ENCODE measurements at regions not wholly inside any gene's neighbourhood (a gene's known extent, or its start where the extent isn't known, plus 50 kb on each side); places are given as distances from the start of the nearest gene placed in this dataset.
"Not testable (repeated sequence)": the region's sequence is repeated elsewhere in the genome, so short reads cannot be mapped to it uniquely, and the experiment has no call there.

DNA sequence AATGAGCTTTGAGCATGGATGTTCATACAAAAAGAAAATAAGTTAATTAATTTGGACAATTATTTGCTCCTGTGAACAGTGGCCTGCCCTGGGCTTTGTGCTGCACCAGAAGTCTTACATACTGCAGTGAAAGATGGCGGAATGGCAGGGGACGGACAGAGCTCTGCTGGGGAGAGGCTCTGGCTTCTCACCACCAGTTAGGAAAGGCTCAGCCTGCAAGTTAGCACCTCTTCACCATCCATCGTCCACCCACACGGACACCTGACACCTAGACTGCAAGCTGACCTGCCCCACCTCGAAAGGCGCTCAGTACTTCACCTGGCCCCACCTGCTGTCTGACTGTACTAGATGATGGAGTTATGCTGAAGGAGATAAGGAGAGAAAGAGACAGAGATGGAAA, 203.9 kb upstream of the IRS2 start:
- no peaks in the 10 kb centered on the region for H3K4me1 Mint-ChIP-seq
- peaks cover 3 to 5% of the 10 kb centered on the region in 2 donors for H3K9me3 Mint-ChIP-seq
- H3K27me3 Mint-ChIP-seq, result no peaks in the 10 kb centered on the region
- no peak overlapping the region for H3K27ac Mint-ChIP-seq
- DNase-seq (no peak), ATAC-seq (replicated peaks) (no peak)
- H3K36me3 Mint-ChIP-seq, result no peaks in the 10 kb centered on the region
- no peak overlapping the region for H3K4me3 Mint-ChIP-seq

DNA sequence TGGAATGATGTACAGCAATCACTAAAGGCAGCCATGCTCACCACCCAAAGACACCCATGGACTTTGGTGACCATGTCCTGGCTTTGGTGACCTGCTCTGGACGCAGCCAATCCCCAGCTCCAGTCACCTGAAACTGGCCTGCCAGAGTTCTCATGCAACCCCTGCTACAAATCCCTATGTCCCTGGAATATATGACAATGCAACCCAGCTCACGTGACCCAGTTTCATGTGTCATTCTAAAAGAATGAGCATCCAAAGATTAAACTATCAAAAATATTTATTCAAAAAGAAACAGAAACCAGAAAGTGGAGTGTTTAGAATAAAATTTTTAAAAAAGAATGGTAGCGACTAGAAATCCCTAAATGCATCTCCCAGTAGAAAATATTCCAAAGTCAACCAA, 203.3 kb upstream of the IRS2 start:
- Mint-ChIP-seq H3K4me3 (no peak overlapping the region), H3K27me3 (no peaks in the 10 kb centered on the region), H3K36me3 (no peaks in the 10 kb centered on the region), H3K9me3 (peaks cover 3 to 5% of the 10 kb centered on the region in 2 donors), H3K4me1 (no peaks in the 10 kb centered on the region), H3K27ac (no peak overlapping the region)
- DNase-seq, result no peak
- ATAC-seq (replicated peaks), result no peak

DNA sequence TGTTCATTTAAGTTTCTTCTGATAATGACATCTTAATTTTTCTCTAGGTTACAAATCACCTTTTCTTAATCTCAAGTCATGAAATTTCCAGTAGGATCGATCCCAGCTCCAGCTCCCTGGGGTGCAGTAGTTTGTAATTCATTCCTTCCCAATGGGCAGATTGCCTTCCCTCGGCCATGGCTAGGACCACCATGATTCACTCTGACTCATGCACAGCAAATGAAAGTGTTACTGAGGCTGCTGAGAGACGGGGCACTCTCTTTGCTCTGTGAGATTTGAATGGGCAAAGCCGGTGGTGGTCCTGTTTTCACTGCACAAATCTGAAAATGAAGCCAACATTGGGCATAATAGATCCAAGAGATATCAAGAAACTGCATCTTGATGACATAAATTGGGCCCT, 202.8 kb upstream of the IRS2 start:
- no peaks in the 10 kb centered on the region for H3K36me3 Mint-ChIP-seq
- H3K27ac Mint-ChIP-seq, result no peak overlapping the region
- no peak for ATAC-seq (replicated peaks)
- H3K27me3 Mint-ChIP-seq, result no peaks in the 10 kb centered on the region
- peaks cover 3 to 5% of the 10 kb centered on the region in 2 donors for H3K9me3 Mint-ChIP-seq
- no peak overlapping the region for H3K4me3 Mint-ChIP-seq
- no peak for DNase-seq
- H3K4me1 Mint-ChIP-seq, result no peaks in the 10 kb centered on the region

DNA sequence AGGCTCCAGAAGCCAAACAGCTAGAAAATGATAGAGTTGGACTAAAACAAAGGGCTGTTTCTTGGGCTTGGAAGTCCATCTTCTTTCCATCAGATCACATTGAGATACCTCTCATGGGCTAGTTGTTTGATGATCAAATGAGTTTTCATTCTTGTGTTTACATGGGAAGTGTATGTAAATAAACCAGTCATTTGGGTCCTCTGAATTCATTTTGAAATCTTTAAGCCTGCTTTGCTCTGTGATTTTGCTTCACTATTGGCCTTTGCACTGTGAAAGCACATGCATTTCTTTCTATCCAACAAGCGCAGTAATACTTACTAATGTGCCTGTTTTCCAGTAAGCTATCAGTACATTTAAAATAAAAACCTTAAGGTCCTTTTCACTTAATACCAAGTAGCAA, 200.5 kb upstream of the IRS2 start:
- ATAC-seq (replicated peaks) (no peak), DNase-seq (no peak)
- no peaks in the 10 kb centered on the region for H3K9me3 Mint-ChIP-seq
- H3K27ac Mint-ChIP-seq, result no peak overlapping the region
- H3K4me3 Mint-ChIP-seq, result no peak overlapping the region
- H3K36me3 Mint-ChIP-seq, result no peaks in the 10 kb centered on the region
- peaks cover 0 to 3% of the 10 kb centered on the region in 2 donors for H3K27me3 Mint-ChIP-seq
- H3K4me1 Mint-ChIP-seq, result no peaks in the 10 kb centered on the region

DNA sequence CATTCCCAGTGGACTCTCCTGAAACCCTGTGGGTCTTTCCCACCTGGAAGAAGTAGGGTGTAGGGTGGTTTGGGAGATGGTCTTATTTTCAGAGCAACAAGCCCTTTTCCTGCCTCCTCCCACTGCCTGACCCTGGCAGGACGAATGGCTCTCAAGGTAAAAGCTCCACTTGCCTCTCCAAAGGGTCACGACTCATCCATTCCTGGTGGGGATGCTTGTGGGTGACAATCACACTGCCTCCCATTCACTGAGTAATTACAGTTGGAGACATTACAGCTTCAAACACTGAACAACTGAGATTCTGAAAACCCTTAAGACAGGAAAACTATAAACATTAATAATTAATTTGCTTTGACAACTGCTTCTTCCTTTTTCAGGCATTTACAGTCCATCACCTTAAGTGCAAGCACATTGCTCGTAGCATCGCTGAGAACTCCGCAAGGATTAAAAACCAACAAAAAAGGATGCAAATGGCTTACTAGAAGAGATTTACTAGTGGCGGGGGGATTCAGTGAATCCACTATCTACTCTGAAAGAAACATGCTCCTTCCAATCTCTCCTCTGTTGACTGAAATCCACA, 199.6 kb upstream of the IRS2 start:
- peaks cover 0 to 3% of the 10 kb centered on the region in 2 donors for H3K27me3 Mint-ChIP-seq
- H3K27ac Mint-ChIP-seq, result no peak overlapping the region
- DNase-seq (no peak), ATAC-seq (replicated peaks) (no peak)
- no peaks in the 10 kb centered on the region for H3K4me1 Mint-ChIP-seq
- no peaks in the 10 kb centered on the region for H3K9me3 Mint-ChIP-seq
- no peaks in the 10 kb centered on the region for H3K36me3 Mint-ChIP-seq
- no peak overlapping the region for H3K4me3 Mint-ChIP-seq

DNA sequence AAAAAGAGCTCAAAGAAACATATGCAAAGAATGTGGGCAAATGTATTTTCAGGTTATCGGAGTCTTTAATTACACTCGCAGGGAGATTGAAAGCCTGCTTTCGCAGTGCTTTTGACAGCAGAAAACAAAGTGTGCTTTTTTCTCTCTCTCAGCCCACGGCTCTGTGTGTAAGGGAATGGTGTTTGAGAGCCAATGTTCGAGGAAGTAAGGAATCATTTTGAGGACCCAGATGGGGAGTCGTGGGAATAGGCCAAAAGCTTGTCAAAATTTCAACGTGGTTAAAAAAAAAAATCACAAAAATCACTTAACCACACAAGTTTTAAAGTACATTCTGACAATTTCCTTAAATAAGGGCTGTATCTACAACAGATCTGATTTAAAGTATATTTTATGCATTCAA, 197.1 kb upstream of the IRS2 start:
- DNase-seq, result no peak
- no peak overlapping the region for H3K4me3 Mint-ChIP-seq
- no peaks in the 10 kb centered on the region for H3K36me3 Mint-ChIP-seq
- peaks cover 0 to 3% of the 10 kb centered on the region in 2 donors for H3K27me3 Mint-ChIP-seq
- H3K4me1 Mint-ChIP-seq, result no peaks in the 10 kb centered on the region
- H3K9me3 Mint-ChIP-seq, result no peaks in the 10 kb centered on the region
- H3K27ac Mint-ChIP-seq, result no peak overlapping the region
- no peak for ATAC-seq (replicated peaks)

DNA sequence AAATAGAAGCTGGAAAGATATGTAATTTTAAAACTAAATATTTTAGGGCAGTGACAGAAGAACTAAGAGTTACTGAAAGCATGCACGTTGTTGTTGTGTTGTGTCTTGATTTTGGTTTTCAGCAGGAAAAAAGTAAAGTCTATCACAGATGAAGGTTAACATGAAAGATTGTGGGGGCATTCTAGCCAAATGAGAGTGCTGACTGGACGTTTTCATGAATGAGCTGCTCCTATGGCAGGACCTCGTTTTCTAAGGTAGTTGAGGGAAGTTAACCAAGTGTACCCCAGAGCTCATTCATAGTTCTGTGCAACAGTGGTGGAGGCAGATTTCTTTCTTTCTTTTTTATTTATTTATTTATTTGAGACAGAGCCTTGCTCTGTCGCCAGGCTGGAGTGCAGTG, 194.6 kb upstream of the IRS2 start:
- no peak overlapping the region for H3K4me3 Mint-ChIP-seq
- H3K36me3 Mint-ChIP-seq, result no peaks in the 10 kb centered on the region
- no peaks in the 10 kb centered on the region for H3K9me3 Mint-ChIP-seq
- H3K27ac Mint-ChIP-seq, result no peak overlapping the region
- H3K4me1 Mint-ChIP-seq, result peaks cover 0 to 7% of the 10 kb centered on the region in 2 donors
- ATAC-seq (replicated peaks) (no peak), DNase-seq (no peak)
- peaks cover 3 to 4% of the 10 kb centered on the region in 2 donors for H3K27me3 Mint-ChIP-seq

DNA sequence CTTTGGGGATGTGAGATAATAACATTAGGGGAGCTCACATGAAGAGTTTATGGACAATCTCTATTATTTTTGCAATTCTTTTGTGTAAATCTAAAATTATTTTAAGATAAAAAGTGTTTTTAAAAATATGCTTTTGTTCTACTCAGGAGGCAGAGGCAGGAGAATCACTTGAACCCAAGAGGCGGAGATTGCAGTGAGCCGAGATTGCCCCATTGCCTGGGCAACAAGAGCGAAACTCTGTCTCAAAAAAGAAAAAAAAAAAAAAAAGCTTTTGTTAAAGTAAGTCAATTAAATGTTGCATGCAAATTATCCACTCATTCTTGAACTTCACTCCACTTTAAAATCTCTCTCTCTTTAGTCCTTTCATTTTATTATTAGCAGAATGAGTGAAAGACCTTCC, 193.3 kb upstream of the IRS2 start:
- not testable (repeated sequence) for H3K36me3 Mint-ChIP-seq, H3K9me3 Mint-ChIP-seq, H3K4me1 Mint-ChIP-seq

DNA sequence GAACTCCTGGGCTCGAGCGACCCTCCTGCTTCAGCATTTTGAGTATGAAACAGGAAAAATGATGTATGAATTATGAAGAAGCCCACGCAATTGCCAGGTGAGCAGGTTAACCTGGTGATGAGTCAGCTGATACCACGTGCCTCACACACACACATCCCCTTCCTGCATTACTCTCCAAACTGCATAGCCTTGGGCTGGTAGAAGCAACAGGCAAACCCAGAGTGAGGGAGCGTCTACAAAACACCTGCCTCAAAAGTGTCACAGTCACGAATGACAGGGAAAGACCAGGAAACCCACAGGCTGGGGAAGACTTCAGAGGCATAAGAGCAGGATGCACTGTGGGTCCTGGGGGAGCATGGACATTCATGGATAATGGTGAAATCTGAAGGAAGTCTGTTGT, 192.8 kb upstream of the IRS2 start:
- H3K4me3 Mint-ChIP-seq, result no peak overlapping the region

More for the DNA sequence above, 193.3 kb upstream of the IRS2 start:
- not testable (repeated sequence) for ATAC-seq (replicated peaks); DNase-seq; H3K27me3 Mint-ChIP-seq; H3K4me3 Mint-ChIP-seq; H3K27ac Mint-ChIP-seq

DNA sequence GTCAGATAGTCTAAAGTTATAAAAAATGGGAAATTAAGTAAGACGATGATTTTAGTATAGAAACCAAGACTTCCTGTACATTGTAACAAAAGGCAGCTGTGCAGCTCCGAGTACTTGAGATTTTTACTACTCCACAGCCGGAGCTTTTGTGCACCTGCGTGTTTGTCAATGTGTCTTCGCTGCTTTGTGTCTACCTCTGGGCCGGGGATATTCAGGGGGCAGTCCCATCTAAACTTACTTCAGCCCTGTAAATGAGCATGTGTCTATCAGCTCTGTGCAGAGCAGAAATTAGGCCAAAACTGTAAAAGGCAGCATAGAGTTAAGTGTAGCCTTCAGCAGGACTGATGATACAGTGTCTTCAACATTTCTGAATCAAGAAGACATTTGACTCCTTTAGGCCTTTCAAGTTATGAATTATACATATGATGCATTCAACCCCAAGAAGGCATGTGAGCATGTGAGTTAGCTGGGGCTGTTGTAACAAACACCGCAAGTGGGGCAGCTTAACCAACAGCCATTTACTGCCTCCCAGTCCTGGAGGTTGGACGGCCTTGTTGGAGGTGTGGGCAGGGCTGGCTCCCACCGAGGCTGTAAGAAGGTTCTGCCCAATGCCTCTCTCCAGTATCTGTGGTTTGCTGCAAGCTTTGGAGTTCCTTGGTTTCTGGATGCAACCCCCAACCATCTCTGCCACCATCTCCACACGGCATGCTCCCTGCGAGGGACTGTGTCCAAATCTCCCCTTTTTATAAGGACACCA, 191.0 kb upstream of the IRS2 start:
- no peak for DNase-seq
- Mint-ChIP-seq H3K27ac (no peak overlapping the region), H3K36me3 (no peaks in the 10 kb centered on the region), H3K27me3 (peaks cover 0 to 4% of the 10 kb centered on the region in 2 donors), H3K4me3 (no peak overlapping the region), H3K4me1 (peaks cover 0 to 7% of the 10 kb centered on the region in 2 donors), H3K9me3 (no peaks in the 10 kb centered on the region)
- ATAC-seq (replicated peaks), result peak; percentile 29 to 48

More for the DNA sequence above, 192.8 kb upstream of the IRS2 start:
- Mint-ChIP-seq H3K27ac (no peak overlapping the region), H3K27me3 (peaks cover 3 to 4% of the 10 kb centered on the region in 2 donors), H3K4me1 (peaks cover 0 to 7% of the 10 kb centered on the region in 2 donors), H3K36me3 (no peaks in the 10 kb centered on the region), H3K9me3 (no peaks in the 10 kb centered on the region)
- no peak for ATAC-seq (replicated peaks)
- DNase-seq, result no peak

DNA sequence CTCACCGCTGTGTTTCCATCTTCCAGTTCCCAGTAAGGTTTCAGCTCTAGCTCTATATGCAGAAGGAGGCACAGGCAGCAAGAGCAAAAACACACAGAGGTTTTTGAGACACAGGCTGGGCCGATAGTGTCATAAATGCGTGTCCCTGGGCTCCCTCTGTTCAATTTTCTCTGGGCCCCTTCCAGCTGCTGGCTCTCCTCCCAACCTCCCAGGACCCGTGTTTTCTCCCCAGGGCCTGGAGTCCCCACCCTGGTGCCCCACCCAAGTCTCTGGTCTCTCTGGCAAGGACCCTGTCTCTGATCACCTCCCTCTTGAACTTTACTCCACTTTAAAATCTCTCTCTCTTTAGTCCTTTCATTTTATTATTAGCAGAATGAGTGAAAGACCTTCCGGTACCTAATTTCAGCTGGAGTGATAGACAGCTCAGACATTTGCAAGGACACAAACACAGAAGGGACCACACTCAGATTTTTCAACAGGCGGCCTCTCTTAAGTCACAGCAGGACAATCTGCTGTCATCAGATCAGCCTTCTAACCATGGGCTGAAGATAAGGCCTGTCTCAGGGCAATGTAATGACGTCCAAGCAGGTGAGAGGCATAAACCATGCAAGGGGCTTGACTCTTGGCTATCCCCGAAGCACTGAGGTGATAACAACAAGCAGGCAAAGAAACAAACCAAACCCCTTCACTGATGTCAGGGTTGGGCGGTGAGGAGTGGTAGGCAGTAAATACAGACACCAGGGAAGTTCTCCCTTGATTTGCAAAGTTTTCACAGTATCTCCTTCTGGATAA, 190.0 kb upstream of the IRS2 start:
- no peak overlapping the region for H3K27ac Mint-ChIP-seq
- H3K36me3 Mint-ChIP-seq, result no peaks in the 10 kb centered on the region
- no peak for ATAC-seq (replicated peaks)
- no peaks in the 10 kb centered on the region for H3K9me3 Mint-ChIP-seq
- H3K4me1 Mint-ChIP-seq, result peaks cover 0 to 7% of the 10 kb centered on the region in 2 donors
- DNase-seq, result no peak
- H3K4me3 Mint-ChIP-seq, result no peak overlapping the region
- peaks cover 0 to 4% of the 10 kb centered on the region in 2 donors for H3K27me3 Mint-ChIP-seq

DNA sequence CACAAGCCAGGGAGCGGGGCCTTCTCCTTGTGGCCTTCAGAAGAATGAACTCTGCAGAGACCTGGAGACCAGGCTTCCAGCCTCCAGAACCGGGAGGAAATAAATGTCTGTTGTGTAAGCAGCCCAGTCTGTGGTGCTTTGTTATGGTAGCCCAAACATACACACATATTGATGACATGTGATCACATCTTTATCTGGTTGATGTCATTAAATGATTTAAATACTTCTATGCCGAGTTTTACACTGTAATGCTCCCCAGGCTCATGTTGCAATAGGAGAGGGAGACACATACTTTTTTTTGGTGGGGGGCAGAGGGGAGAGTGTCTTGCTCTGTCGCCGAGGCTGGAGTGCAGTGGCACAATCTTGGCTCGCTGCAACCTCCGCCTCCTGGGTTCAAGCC, 188.0 kb upstream of the IRS2 start:
- DNase-seq (no peak), ATAC-seq (replicated peaks) (no peak)
- Mint-ChIP-seq H3K9me3 (peaks cover 11 to 14% of the 10 kb centered on the region in 2 donors), H3K36me3 (no peaks in the 10 kb centered on the region), H3K27me3 (peaks cover 0 to 4% of the 10 kb centered on the region in 2 donors), H3K4me3 (no peak overlapping the region), H3K4me1 (peaks cover 0 to 7% of the 10 kb centered on the region in 2 donors), H3K27ac (no peak overlapping the region)

DNA sequence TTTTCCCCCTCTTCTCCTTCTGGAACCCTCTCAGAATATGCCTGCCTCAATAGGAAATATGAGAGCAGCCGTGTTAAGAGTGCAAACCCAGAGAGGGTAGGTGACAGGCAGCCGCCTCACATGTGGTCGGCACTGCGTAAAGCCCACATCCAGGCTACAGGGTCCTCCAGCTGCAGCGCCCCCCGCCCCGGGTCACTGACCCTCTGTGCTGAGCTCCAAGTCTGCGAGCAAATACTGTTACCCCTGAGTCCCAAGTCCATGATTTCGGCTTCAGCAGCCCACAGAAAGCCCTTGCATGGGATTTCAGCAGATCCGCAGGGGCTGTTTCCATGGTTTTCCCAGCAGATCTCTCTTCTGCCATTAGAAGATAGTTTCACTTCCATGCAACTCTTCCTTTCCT, 186.9 kb upstream of the IRS2 start:
- Mint-ChIP-seq H3K27ac (no peak overlapping the region), H3K4me1 (peaks cover 0 to 7% of the 10 kb centered on the region in 2 donors), H3K4me3 (no peak overlapping the region), H3K9me3 (peaks cover 11 to 14% of the 10 kb centered on the region in 2 donors), H3K36me3 (no peaks in the 10 kb centered on the region), H3K27me3 (peaks cover 0 to 4% of the 10 kb centered on the region in 2 donors)
- no peak for DNase-seq
- no peak for ATAC-seq (replicated peaks)

DNA sequence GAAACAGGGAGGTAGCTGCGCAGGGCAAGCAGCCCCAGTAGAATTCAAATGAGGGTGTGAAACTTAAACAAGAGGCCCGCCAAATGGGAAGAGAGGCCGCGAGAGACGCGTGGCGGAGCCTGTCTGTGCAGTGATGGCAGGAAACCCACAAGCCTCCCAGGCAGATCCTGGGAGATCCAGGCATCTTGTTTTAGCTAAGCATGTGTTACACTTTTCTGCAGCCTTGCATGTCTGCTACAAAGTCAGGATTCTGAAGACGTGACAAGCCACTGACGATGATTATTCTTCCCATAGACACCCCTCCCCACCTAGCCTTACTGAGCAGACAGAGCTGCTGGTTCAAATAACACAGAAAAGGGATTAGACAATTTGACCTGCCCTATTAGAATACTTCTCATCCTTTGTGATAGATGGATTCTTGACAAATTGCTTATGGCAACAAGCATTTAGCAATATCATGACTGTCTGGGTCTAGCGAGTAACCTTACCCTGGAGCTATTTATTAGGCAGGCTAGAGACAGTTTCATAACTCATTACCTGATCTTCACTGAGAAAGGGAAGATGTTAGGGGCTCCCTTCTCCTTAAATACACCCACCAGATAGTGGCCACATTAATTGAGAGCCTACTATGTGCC, 185.2 kb upstream of the IRS2 start:
- DNase-seq (no peak), ATAC-seq (replicated peaks) (no peak)
- H3K9me3 Mint-ChIP-seq, result peaks cover 11 to 14% of the 10 kb centered on the region in 2 donors
- H3K27ac Mint-ChIP-seq, result no peak overlapping the region
- H3K4me1 Mint-ChIP-seq, result peaks cover 0 to under 1% of the 10 kb centered on the region in 2 donors
- peaks cover 0 to 3% of the 10 kb centered on the region in 2 donors for H3K27me3 Mint-ChIP-seq
- no peak overlapping the region for H3K4me3 Mint-ChIP-seq
- no peaks in the 10 kb centered on the region for H3K36me3 Mint-ChIP-seq
